GM18861 (cell line): ENCODE measurements at regions not wholly inside any gene's neighbourhood (a gene's known extent, or its start where the extent isn't known, plus 50 kb on each side); places are given as distances from the start of the nearest gene placed in this dataset.

Source experiments
- ATAC-seq: cut with Tn5 transposase; IDR thresholded peaks from one replicate; pipeline ENCODE4 v1.9.1; 2021; ENCODE audit not compliant: unreplicated experiment

DNA sequence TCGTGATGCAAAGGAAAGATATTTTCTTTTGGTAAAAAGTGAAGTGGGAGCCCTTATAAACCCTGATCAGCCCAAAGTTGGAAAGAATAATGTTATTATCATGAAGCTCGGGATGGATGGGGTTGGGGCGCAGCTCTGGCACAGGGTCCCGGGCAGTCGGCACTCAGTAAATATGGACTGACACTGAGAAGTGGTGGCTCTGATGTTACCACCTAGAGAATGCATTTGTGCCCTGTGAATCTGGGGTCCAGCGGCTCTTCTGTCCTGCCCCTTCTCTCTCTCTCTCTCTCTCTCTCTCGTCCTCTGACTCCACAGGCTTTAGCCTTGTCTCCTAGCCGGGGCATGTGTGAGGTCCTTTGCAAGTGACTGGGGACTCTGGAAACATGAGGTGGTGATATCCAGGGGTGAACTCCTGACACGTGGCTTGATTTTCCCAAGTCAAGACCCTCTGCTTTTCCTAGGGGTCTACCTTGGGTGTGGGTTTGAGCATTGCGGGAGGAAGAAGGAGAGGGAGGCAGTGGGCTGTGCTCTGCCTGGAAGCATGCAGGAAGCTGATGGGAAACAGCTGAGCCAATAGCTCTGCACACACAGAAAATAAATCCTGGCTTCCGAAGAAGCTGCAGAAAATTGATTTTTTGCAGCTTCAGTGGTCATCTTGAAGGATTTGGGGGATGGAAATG is 162.7 kb downstream of the MACROH2A1 start:
- no peak for ATAC-seq

DNA sequence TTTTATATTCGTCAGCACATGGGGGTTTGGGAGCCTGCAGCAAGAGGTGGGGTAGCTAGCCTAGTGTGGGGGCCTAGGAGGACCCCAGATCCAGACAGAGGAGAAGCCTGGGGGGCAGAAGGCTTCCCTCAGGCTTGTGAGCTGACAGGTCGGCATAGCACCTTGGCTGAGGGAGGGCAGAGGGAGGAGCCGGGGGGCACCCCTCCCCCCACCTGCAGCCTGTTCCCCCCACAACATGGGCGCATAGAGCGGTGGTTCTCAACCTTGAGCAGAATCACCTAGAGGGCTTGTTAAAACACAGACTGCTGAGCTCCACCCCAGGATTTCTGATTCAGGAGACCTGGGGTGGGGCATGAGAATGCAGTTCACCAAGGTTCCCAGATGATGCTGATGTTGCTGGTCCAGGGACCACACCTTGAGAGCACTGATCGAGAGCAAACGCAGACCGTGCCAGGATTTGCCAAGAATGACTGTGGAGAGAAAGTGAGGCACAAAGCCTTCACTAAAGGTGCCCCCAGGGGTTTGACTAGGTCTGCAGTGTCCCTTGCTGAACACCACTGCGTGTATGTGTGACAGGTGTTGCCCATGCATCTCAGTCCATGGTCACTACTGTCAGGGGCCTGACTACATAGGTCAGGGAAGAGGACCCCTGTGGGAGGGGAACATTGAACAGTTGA is 163.3 kb downstream of the MACROH2A1 start:
- no peak for ATAC-seq

DNA sequence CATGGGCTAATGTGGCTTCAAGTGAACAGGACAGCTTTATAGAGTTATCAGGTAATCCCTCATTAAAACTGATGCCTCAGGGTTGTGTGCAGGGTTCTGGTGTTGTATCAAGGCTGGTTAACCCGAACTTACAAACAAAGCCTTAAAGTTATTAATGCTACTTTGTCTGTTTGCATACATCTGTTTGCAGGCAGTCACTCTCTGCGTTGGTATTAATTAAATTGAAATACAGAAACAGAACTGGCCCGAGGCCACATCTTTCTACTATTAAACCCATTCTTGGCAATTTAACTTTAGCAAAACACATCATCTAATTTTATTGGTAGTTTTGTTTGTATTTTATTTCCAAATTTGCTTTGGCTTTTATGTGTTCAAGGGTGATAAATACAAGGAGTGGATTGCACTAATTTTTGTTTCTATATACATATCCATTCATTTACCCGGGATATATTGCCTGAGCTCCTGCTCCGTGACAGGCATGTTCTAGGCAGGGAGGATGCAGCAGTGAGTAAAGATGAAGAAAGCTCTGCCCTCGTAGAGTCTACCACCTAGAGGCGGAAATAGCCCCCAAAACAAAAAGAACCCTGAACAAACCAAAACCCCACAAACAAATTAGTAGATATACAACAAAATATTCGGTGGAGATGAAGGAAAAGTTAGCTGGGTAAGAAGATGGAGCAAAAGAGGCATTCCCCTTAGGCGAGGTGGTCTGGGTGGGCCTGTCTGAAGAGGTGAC is 164.2 kb downstream of the MACROH2A1 start:
- ATAC-seq: no peak

DNA sequence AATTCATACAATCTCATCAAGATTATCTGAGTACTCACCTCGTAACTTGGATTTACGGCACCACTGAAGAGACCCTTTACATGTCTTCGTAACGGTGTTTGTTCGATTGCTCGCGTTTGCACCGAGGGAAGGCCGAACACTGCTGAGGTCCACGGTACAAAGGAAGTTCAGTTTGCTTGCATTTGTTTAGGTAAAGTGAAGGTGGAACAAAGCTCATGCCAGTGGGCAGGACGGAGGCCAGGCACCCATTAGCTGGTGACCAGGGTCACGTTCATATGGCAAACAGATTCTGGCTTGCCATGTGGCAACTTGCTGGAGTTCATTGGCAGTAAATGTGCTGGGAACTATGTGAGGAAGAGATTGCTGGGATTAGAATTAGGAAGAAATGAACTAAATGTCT is 164.8 kb downstream of the MACROH2A1 start:
- no peak for ATAC-seq

DNA sequence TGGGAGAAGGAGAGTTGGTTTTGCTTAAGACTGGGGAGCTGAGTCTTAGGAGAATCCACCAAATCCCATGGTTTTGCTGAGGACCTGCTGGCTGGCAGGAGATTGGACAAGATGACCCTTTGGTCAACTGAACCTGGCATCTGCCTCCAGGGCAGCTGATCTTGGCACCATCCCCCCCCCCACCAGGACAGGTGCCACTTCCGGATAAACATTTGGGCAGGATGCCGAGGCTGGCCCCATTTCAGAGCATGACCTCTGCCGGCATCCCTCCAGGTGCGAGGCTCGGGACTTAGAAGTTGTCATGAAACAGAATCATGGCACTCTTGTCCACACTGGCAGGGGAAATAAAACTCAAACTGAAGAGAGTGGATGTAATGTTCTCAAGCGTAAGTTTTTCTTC is 165.6 kb downstream of the MACROH2A1 start:
- no peak for ATAC-seq

DNA sequence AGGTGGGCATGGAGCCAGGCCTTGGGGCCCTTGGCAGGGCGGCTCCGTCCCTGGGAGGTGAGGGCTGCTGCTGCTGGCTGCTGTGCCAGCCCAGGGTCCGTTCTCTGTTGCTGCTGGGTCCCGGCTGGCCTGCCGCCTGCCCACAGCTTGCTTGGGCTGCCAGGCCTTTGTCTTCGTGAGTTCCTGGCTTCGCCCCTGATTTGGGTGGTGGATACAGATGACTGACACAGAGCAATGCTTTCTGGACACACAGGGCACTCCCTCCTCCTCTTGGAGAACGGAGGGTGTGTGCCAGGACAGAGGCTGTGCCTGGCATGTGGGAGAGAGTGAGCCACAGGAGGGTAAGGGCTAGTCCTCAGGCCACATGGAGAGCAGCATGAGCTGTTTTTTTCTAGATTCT is 166.1 kb downstream of the MACROH2A1 start:
- no peak for ATAC-seq

DNA sequence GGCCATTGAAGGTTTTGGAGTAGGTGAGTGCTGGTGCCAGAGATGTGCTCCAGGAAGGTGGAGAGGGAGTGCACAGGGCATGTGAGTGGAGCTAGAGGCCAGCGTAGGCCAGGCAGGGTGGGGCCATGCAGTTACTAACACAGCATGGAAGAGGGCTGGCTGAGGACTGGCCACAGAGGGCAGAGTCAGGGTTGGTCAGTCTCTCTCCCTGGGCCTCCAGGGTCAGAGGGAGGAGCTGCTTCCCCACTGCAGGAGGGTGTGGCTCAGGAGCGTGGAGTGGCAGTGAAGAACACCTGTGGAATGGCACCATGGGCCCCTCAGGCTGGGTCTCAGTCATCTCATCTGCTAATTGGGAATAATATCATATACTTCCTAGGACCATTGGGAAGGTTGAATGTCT is 167.7 kb downstream of the MACROH2A1 start:
- no peak for ATAC-seq

DNA sequence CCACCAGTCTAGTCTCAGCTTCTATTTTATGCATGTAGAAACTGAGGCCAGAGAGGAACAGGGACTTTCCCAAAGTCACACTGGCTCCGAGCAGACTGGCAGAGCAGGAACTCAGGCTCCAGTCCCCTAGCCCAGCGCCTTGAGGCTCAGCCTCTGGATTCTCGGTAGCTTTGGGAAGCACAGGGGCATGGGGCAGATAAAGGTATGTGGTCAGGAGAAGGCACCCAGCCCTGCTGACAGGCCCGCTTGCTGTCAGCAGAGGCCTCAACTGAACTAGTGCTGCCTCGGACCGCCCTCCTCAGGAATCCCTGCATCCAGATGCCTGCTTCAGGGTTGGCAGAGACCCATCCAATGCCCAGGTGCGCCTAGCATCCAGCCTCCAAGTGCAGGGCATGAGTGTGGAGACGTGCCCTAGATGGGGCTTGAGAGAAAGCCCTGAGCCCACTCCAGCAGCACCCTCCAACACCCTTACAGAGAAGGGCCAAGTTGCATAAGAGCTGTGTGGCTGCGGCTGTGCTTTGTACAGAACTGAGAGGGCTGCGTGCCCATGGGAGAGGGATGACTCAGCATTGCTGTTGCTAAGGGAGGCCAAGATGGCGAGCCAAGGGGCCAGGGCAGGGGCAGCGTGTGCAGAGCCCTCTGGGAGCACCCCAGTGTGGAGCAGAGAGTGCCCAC is 168.6 kb downstream of the MACROH2A1 start:
- ATAC-seq: no peak

DNA sequence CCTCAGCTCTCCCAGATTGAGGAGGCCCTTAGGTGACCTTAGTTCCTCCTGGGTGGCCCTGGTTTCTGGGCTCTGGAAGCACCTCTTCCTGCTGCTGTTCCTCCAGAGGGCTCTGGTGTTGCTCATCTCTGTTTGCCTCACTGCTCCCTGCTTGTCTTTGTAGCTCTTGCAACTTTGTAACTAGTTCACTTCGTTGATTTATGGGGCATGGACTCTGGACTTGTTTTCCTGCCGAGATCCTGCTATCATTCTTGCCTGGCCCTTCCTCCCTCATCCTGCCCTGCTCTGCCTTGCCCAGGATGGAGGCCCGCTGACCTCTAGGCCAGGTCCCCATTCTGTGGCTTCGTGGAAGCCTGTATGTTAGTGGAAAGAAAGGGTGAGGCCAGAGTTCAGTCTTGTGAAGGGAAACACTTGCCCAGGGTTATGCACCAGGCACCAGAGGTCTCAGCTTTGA is 169.3 kb downstream of the MACROH2A1 start:
- no peak for ATAC-seq

DNA sequence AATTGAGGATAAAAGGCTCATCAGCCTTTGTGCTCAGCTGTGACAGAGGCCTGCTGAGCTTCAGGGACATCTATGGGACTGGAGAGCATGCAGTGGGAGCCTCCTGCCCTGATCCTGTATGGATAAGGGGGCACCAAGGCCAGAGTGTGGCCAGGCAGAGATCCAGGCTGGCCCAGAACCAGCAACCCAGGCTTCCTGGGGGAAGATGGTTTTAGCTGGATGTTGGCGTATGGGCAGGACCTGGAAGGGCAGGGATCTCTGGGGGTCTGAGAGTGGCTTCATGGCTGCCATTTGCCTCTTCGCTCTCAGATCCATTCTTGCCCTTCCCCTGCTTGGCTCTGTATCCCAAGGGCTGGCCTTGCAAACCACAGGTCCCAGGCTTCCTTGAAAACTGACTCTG is 169.9 kb downstream of the MACROH2A1 start:
- no peak for ATAC-seq

DNA sequence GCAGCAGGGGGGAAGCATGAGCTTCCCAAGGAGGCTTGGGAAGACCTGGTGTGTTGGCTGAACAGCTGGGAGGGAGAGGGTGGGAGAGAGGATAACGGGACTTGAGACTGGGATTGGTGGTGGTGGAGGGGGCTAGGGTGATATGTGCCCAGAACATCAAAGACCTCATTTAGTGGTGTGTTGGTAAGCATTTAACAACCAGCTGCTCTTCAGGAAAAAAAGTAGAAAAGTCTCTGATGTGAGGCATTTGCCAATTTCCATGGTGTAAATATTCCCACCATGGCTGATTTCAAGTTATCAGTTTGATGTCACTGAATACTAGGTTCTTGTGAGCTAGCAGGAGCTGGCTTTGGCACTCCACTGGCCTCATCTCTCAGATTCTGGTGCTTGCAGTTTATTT is 170.8 kb downstream of the MACROH2A1 start:
- ATAC-seq: no peak

DNA sequence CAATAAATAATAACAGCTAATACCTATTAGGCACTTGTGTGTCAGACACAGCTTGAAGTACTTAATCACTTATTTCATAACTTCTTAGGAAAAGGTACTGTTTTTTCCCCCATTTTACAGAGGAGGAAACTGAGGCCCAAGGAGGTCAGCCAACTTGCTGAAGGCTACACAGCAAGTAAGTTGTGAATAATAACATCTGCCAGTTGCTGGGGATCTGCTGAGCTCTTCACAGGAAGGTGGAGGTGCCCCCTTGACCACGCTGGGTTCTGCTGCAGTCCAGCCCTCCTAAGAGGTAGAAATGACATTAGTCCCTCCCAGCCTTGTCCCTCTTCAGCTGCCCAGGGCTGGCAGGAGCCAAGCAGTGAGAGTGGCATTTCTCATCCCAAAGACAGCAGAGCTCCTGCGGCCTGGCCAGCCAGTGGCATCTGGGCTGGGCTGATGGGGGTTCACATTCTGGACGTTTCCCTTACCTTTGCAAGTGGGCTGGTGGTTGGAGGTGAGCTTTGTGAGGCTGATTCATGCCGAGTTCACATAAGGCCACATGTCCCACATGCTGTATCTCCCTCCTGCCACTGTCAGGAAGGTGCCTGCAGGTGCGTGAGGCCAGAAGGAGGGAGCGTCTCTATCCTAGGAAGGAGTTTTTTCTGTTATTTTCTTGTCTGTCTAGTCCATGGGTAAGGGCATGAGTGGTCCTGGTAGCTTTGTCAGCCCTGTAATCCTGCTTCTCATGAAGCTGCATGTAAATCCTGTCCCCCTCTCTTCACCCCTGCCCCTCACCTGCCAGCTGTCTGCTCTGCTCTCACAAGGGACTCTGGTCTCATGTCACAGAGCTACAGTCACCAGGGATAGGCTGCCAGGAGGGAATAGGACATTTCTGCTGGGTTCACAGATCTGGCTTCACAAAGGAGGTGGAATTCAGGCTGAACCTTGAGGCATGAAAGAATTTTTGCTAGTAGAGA is 171.7 kb downstream of the MACROH2A1 start:
- ATAC-seq: no peak

DNA sequence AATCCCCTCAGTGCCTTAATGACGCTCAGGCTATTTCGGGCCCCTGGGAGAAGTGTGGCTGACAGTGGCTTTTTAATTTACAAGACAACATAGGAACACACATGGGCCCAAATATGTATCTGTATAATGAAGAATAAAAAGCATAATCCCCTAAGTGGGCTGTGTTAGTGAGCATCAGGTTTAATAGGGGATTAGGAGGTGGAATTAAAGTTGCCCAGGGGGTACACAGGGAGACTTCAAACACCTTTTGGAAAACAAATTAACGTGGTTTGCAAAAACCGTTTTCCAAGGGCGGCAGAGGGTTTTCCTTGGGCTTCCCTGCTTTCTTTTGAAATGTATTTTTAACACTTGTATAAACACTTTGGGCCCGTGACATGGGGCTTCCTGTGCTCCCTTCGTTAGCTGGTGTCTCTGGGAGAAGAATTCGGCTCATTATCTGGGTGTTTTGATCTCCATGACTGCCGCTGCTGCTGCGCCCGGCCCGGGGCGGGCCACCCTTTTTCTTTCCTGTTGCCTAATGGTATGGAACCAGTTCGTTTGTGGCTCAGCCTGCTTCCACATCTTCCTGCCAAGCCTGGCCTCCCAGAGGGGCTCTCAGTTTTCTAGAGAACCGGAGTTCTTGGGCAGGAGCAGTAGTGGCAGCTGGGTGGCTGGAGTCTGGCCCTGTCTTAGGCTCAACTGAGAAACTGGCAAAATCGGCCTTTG is 173.0 kb downstream of the MACROH2A1 start:
- no peak for ATAC-seq

DNA sequence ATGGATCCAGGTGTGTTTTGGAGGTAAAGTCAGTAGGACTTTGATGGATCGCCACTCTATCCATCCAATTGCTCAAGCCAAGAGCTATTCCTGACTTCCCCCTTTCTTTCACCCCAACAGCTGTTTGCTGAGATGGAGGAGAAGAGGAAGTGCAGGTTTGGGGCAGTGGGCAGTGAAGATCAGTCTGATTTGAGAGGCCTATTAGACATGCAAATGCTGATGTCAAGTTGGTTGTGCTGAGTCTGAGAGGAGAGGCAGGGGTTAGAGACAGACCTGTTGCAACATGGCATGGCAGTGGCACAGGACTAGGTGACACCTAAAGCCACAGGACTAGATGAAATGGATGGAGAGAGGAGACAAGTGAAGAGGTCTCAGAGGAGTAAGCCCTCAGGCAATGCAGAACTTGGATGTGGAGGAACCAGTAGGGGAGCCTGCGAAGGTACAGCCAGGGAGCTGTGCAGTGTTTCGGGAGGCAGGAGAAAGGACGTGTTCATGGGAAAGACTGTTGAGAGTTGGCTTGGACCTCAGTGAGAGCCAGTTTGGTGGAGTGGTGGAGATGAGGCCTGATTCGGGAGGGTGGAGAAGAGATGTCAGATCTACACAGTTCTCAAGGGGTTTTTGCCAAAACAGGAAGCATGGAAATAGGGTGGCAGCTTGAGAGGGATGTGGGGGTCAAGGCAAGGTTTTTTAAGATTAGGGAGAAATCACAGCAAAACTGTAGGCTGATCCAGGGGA is 175.0 kb downstream of the MACROH2A1 start:
- no peak for ATAC-seq

DNA sequence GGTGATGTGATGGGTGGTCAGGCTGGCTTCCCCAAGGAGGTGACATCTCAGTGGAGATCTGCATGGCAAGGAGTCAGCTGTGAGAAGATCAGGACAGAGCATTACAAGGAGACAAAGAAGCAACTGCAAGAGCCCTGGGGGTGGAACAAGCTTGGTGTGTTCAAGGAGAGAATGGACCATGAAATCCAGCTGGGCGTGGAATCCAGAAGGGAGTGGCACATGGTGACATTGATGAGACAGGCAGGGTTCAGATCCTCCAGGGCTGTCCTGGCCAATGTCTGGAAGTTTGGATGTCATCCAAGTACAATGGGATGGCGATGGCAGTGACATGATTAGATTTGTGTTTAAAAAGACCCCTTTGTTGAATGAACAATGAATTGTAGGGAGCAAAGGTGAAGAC is 175.6 kb downstream of the MACROH2A1 start:
- ATAC-seq: no peak

DNA sequence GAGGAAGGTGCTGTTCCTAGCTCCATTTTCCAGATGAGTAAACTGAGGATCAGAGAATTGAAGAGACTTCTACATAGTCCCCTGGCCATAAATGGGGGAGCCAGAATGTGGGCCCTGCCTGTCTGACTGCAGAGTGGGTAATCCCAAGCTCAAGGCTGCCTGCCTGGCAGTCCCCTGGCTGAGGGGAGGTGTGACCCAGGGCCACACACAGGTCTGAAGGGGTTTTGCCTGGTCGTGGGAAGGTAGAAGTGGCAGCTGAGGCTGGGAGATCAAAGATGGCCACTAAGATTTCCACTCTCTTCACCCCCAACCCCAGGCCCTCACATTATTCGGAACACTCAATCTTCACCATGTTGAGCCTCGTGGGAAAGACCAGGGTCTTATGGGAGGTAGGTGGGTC is 176.3 kb downstream of the MACROH2A1 start:
- ATAC-seq: no peak

DNA sequence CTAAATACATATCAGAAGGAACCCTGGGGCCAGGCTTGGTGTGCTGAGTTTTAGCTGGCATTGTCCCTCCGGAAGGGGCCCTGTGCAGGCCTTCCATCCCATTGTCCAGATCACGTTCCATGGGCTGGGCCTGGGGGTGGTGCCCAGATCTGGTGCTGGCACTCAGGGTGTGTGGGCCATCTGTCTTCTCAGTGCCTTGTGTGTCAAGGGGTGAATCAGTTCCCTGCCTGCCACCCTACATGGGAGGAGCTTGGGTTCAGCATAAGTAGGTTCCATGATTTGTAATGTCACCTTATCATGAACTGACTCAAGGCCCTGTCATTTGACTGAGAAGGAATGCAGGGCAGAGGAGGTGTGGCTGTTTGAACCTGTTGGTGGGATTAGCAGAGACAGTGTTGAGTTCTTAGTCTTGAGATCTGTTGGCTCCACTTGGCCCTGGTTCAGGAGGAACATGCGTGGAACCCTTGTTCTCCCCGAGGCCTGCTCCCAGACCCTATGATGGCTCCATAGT is 176.8 kb downstream of the MACROH2A1 start:
- no peak for ATAC-seq

DNA sequence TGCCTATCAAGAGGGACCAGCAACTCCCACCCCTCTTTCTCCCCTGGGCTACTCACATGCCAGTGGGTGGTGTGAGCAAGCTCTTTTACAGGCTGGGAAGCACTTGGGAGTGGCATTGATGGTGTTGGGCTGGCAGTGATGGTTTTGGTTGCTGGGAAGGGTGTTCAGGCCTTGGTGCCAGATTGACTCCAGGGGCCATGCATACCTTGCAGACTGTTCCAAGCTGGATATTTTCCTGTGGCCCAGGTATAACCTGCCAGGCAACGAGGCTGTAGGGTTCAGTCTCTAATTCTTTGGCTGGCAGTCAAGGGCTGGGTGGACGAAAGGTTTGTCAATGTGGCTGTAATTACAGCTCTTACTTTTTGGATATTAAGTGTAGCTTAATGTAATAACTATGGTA is 177.3 kb downstream of the MACROH2A1 start:
- no peak for ATAC-seq

DNA sequence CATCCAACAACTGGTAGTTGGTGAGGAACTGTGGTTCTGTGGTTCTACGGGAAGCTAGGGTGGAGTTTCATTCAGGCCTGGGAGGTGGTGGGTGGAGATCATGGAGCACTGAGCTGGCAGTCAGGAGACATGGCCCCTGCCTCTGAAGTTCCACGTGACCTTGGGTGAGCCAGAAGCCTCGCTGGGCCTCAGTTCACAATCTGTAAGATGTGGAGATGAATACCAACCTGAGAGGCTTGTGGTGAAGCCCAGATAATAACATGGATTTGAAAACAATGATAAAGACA is 177.9 kb downstream of the MACROH2A1 start:
- no peak for ATAC-seq
